GM04503 (cell line): ENCODE measurements at regions not wholly inside any gene's neighbourhood (a gene's known extent, or its start where the extent isn't known, plus 50 kb on each side); places are given as distances from the start of the nearest gene placed in this dataset.

Source experiments
- DNase-seq: peaks from one replicate; pipeline ENCODE4 v3.0.0-alpha.2; 2012; ENCODE audit warnings: low read depth

DNA sequence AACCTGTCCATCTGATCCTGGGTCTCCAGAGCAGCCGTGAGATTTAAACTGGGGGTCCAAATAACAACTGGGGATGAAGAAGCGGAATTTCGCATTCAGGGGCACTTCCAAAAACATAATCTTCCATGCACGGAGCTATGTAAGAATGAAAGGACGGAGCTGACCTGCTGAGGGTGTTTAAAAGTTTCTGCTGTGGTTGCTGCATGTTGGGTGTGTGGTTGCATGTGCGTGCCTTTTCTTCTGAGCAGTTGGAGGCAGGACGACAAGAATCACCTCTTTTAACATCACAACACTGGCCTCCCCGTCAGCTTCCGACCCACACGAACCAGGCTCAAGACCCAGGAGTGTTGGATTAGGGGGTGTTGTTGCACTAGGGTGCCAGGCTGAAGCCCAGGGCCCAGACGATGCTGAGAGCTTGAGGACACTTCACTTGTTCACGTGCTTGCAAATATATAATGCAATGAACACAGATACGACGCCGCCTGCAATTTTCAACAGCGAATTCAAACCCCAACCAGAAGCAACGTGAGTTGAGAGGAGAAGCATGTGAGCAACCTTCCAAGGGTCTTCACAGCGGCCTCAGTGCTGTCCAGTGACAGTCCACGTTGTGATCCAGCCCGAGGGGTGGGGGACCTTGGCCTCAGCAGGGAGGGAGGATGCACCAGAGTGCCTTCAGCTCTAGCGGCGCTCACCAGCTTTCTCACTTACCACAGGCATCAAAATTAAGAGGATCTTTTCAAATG, 76.0 kb upstream of the SALL3 start:
- no peak for DNase-seq

DNA sequence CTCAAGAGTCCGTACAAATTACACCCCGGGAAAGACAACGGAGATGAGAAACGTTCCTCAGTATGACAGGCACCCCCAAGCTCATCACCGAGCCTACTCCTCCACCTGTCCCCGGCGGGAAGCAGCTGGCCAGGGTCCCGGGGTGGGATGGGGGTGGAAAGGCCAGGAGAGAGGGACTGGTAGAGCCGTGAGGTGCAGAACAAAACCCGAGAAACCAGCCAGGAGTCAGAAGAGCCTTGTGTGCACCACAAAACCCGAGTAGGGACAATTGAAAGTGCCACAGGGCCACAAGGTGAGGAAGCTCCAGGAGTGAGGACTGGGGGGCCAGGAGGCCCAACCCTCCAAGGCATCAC, 75.5 kb upstream of the SALL3 start:
- DNase-seq: no peak

DNA sequence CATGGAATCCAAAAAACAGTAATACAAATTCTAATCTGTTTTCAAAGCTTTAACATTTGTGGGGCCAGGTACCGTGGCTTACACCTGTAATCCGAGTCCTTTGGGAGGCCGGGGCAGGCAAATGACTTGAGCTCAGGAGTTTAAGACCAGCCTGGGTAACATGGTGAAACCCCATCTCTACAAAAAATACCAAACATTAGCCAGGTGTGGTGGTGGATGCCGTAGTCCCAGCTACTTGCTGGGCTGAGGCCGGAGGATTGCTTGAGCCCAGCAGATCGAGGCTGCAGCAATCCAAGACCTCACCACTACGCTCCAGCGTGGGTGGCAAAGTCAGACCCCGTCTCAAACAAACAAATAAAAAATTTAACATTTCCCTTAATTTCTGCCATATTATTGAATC, 74.3 kb upstream of the SALL3 start:
- DNase-seq: no peak

DNA sequence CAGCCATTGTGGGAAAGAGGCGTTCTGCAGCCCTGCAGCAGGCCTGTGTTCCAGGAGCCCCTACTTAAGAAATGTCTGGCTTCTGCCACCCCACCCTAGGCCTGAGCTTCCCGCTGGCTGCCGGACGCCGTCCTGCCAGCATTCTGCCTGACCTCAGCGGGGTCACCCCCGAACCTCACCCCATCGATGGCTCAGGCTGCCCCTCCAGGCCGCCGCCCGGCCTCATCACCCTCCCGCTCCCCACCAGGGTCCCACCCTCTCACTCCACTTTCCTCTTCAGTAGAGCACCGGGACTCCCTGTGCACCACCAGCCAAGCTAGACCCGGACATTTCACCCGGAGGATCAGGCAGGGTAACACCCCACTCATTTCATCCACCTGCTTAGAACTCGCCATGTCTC, 73.6 kb upstream of the SALL3 start:
- no peak for DNase-seq

DNA sequence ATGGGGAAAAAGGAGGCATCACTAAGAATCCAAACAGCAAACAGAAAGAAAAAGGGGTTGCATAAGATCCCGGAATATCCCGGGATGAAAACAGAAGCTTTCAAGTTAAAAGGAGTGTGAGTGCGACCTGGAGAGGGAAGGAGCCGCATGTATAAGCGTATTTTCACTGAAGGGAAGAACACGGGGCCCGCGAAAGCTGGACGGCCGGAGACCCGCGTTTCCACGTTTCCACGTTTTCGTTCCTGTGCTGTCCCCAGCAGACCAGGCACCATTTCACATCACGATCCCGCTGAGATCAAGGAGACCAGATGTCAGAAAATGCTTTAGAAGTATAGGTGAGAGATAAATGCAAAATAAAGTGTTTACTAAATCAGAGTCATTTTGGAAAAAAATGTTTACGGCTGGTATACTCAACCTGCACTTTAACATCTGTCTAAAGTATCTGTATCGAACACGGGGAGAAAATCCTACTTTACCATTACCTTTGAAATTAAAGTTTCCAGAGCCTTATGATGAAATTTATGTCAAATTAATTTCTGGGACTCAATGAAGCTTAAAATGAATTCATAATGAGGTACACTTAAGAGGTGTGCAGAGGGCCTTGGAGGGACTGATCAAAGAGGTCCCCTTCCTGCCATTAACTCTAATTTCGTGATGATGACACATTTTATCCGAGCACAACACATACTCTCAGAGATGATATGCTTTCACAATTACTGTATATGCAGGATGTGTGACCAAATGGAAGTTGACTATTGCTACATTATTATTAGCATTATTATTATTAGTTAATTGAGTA, 71.0 kb upstream of the SALL3 start:
- no peak for DNase-seq

DNA sequence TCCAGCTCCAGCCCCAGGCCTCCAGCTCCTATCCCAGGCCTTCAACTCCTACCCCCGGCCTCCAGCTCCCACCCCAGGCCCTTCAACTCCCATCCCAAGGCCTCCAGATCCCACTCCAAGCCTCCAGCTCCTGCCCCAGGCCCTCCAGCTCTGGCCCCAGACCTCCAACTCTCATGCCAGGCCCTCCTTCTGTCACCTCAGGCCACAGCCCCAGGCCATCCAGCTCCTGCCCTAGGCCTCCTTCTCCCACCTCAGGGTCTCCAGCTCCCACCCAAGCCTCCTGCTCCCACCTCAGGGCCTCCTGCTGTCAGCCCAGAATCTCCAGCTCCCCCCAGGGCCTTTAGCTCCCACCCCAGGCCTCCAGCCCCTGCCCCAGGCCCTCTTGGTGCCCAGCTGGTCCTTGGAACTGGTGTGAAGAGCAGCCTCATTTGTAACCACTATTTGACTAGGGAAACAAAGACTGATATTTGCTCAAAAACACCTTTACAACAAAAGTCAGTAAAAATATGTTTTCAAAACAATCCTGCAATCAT, 67.8 kb upstream of the SALL3 start:
- no peak for DNase-seq

DNA sequence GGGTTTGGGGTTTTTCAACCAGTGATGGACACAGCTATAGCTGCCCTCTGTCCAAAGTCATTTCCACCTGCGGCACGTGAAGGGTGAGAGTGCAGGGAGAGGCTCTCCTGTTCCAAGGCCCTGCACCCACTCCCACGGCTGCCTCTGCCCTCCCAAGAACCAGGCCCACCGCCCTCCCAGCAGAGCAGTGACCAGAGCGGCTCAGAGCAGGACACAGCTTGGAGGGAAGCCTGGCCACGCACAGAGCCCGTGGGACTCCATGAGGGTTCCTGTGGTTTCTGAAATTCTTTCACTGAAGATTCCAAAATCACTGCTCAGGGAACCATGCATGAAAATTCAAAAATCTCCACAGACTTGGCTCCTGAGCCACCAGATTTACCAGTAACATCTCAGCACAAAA, 67.3 kb upstream of the SALL3 start:
- DNase-seq: no peak

DNA sequence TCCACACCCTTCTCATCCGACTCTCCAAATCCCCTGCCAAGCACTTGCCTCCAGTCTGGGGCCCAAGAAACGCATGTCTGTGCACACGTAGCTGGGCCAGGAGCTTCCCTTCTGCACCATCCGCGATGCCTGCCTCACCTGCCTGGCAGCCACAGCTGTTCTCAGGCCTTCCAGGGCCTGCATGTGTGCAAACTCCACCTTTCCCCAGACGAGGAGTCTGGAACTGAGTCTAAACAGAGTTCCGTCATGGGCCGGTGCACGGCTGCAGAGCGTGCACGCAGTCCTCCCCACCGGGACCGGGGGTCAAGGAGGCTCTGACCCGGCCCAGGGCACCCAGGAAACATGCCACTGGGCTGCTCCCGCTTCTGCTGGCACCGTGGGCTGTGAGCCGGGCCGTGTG, 66.8 kb upstream of the SALL3 start:
- no peak for DNase-seq

DNA sequence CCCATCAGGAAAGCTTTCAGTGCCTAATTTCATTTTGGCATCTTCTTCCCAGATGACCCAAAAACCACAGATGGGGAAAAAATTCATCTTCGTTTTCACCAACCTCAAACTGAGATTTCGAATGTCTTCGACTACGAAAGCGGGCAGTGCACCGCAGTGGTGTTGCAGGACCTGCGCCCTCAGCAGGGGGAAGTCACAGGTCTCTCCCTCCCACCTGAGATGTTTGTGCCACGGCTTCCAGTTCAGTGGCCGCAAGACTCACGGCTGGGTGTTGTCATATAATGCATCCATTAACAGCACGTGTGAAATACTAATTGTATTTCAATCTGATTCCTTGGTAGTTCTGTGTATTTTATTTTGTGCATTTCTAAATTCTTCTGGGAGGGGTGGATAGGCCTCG, 66.2 kb upstream of the SALL3 start:
- DNase-seq: no peak

DNA sequence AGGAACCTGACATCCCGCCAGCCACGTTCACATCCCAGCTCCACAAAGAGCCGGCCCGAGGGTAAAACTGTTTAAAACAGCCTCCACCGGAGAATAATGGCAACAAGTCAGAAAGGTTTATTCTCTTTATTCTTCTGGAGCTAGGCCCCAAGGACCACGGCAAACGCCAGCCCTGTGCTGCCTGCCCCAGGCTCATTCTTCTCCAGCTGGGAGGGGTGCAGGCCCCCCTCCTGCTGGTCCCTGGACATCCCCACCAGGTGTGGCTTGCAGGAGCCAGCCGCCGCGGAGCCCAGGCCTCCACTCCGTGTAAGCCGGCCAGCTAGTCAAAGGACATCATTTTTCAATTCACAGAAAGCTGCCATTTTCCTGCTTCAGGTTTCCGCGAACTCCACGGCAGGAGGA, 65.8 kb upstream of the SALL3 start:
- DNase-seq: no peak

DNA sequence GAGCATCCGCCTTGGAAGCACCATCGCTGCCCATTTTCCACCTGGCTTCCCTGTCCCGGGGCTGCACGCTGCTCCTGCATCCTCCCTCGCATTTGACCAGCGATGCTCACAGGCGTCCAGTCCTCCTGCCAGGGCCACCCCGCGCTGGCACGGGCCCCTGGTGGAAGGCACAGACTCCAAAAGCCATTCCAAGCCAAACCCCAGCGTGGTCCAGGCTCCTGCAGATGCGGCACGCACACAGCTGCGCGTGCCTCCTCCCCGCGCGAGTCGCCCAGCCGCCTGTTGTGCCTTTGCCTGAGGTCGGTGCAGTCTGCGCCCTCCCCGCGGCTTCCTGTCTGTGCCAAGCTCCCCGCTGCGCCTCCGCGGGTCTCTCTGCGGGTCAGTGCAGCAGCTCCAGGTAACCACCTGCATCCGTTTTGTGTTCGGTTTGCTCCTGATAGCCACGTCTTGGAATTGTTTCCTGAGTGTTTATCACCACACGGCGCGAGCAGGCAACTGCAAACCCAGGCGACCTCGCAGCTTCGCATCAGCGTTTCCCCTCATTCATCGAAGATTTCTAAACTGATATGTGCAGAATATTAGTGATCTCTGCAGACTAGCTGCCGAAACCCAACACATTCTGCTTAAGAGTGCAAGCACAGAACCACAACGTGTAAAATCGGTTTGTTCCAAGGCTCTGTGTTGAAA, 65.2 kb upstream of the SALL3 start:
- DNase-seq: no peak

DNA sequence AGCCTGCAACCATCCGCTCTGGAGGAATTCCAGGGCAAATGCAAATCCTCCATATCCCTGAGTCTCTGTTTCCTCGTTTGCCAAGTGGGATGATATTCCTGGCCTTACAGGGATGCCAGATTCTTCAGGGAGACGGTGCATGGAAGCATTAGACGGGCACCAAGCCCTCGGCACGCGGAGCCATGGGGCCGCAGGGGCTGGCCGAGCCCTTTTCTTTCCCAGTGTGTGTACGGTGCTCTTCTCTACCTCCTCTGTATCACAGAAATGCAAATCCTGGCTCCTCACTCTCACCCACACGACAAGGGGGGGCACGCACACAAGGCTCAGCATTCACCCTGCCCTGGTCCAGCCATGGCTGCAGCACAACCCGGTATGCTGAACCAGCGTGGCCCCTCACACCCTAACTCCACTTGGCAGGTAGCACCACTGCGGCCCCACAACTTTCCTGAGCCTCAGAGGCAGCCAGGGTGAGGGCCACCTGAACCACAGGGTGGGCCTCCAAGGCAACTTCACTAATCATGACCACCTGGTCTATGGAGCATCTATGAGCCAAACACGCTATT, 64.1 kb upstream of the SALL3 start:
- DNase-seq: no peak

DNA sequence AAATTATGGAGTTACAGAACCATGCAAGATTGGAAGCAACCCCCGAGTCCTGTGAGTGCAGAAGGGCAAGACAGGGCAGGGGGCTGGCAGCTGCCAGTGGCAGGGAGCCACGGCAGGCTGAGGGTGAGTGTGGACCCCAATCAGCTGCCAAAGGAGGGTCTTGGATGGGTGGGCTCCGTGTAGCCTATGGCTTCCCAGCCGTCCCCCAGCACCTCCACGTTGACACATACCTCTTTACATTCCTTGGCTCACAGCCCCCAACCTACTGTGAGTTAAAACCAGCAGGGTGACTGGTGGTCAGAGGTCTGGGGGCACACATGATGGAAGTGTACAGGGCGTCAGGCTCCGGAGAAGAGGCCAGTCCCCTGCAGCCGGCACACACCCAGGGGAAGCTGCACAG, 60.9 kb upstream of the SALL3 start:
- DNase-seq: no peak

DNA sequence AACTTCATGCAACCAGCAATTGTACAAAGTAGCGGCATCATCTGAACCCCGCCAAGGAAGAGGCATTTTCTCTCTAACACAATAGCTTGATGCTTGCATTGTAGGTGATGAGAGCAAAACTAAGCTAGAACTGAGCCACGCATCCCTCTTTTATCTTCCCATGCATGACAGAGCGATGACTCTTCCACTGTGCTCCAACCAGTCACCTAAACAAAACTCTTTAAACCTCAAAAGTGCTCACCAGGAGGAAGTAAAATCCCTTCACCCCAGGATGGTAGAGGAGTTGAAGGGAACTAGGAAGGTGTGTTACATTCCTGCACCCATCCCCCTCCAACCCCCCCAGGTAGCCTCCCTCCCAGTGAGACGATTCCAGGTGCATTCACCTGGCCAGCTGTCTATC, 59.7 kb upstream of the SALL3 start:
- no peak for DNase-seq

DNA sequence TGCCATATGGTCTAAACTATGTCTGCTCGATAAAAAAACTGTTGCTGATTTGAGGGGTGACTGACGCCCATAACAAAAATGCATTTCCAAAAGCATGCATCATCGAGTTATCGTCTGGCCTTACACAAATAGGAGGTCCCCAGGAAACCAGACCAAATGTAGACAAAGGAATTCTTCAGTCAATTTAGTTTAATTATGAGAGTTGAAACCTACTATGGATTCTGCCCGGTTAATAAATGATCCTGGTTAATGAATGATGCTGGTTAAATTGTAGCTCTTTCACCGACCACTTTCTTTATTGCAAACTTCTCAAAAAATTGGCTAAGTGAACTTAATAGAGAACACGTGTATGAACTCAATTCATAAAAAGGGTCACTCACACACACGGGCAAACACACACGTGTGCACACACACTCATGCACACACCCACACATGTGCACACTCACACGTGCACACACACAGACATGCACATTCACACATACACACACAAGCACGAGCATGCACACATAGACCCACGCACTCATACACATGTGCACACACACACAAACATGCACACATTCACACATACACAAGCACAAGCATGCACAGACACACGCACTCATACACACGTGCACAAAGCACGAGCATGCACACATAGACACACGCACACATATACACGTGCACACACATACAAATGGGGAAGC, 59.0 kb upstream of the SALL3 start:
- no peak for DNase-seq

DNA sequence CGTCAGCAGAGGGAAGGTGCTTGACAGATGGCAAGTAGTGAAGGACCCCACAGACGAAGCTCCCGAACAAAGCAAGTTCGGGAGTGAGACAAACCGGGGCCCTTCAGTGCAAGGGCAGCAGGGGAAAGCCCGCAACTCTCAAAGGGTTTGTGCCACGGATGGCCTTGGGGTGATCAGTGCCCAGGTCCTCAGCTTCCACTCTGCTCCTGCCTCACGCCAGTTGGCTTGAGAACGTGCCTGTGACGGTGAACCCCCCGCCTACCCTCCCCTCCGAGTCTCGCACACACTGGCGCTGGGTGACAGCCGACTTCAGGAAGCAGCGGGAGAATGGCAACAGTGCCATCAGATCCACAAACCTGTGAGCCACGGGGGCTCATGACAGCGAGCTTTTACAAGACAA, 56.8 kb upstream of the SALL3 start:
- DNase-seq: no peak

DNA sequence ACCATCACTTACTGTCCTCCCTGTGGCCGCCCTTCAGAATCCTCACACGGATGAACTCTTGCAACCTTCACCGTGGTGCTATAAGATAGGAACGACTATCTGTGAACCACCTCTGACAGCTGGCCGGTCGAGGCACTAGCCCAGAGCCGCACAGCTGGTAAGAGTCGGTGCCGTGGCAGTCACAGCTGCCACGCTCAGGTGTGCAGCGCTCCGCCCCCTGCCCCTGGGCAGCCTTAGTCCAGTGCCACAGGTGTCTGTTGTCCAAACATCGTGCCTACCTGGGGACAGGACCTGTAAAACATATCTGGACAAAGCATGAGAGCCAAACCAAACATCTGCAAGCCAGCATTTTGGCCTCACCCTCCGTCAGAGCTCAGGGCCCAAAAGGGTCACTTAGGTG, 55.3 kb upstream of the SALL3 start:
- no peak for DNase-seq

DNA sequence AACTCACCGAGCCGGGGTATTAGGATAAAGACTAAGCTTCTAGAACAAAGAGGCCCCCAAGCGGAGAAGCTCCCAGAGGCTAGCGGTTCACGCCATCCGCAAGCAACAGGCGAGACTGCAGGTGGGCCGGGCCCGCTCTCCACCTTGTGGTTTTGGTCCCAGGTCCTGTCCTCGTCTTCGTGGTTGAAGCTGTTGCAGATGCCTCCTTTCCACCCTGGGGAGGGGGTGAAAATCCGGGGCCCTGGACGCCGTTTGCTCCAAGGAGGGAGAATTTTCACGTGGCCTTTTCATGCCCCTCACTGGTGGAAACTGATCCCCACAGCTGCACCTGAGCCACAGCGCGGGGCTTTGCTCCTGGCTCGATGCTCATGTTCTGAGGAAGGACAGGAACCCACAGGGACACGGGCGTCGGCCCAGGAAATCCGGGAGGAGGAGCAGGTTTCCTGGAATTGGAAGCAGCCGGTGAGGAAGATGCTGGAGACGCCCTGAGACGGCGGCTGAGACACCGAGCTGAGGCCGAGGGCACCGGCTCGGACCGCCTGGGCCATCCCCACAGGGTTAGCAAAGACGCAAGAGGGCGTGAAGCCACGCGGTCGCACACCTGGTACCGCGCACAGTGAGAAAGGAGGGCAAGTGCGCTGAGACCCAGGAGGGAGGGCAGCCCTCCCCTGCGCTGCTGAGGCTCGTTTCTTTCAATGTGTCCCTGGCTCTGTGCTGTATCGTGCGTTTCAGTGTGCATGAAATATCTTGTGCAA, 54.7 kb upstream of the SALL3 start:
- no peak for DNase-seq

DNA sequence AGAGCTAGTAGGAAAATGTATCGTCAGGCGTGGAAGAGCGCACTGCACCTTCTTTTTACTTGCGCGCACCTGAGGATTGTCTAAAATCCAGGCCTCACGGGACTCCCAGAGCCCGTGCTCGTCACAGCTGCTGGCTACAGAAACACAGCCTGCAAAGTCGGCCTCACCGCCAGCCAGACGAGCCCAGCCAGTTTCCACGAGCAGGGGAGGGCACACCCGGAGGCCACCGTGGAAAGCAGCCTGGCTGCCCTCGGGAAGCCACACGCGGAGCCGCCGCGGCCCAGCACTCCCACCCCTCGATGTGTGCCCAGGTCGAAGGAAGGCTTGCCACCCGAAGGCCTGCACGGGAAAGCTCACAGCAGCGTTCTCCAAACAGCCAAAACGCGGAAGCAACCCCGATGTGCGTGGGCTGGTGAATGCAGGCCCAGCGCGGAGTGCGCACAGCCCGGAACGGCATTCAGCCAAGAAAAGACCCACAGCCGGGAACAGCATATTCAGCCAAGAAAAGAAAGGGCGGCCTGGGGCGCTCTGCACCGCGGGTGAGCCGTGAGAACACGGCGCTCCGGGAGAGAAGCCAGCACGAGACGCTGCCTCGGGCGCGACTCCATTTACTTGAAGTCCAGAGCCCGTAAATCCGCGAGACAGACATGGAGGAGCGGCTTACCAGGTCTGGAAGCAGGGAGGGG, 53.9 kb upstream of the SALL3 start:
- DNase-seq: no peak

DNA sequence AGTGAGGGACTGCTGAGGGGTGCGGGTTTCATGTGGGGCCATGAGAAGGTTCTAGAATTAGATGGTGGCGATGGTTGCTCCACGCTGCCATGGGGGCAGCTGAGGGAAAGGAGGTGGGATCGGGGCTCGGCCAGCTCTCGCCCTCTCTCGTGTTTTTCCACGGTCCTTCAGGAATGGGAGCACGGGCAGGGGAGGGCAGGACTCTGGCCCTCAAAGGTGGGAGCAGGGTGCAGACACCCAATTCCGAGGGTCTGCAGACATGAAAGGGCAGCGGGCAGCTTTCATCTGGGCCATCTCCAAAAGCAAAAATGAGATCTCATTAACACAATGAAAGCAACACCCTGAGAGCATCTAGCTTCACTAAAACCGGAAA, 53.4 kb upstream of the SALL3 start:
- no peak for DNase-seq

DNA sequence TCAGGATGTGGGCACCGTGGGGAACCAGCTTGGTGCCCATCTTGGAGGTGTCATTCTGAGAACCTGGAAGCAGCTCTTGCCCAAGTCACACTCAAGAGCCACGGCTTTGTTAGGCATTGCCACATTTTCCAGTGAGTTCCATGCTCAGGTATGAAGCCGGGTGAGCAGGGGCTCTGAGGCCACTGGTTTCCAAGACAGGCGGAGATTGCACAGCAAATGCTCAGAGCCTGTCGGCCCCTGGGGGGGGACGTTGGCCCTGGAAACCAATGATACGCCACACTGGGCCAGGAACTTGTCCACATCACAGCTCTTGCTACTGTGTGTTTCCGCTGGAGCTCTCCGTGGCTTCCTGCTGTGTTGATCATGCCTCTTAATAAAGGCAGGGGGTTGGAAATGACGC, 52.5 kb upstream of the SALL3 start:
- no peak for DNase-seq
